ENCODE measurements at regions not wholly inside any gene's neighbourhood (a gene's known extent, or its start where the extent isn't known, plus 50 kb on each side); places are given as distances from the start of the nearest gene placed in this dataset.
"Not testable (repeated sequence)": the region's sequence is repeated elsewhere in the genome, so short reads cannot be mapped to it uniquely, and the experiment has no call there.

DNA sequence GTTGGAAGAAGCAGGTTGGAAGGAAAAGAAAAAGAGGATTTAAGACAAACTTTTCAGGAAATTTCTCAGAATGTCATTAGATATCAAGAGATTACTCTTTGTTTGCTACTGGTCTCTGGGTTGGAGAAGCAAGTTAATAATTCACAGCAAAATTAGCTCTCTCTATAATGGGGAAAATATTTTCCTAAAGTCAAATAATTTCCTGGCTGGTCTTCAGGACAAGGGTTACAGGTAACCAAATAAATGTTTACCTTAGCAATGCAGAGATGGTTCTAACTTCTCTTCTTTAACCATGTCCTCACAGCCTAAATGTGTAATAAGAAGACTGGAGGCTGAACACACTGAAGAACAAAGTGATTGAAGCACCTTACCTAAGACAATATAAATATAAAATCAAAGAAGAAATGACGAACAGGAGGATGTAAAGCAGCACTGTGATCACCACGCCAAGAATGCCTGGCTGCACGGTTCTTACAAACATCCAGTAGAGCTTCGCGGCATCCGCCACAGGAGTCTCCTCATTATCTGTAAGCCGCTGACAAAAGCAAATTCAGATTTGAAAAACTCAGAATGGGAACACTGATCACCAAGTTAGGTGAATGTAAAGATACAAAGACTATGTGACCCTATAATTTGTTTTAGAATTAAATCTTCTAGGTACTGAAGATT, 717.5 kb downstream of the TFAP2A start:
- H3K9me3 Mint-ChIP-seq: peaks cover 3% of the 10 kb centered on the region
- no peaks in the 10 kb centered on the region for H3K4me1 Mint-ChIP-seq (ENCODE audit: low read depth)
- H3K27ac Mint-ChIP-seq: no peak overlapping the region
- no peak overlapping the region for H3K4me3 Mint-ChIP-seq
- no peaks in the 10 kb centered on the region for H3K27me3 Mint-ChIP-seq
- DNase-seq: no peak
- H3K36me3 Mint-ChIP-seq (ENCODE audit: low read depth): no peaks in the 10 kb centered on the region

DNA sequence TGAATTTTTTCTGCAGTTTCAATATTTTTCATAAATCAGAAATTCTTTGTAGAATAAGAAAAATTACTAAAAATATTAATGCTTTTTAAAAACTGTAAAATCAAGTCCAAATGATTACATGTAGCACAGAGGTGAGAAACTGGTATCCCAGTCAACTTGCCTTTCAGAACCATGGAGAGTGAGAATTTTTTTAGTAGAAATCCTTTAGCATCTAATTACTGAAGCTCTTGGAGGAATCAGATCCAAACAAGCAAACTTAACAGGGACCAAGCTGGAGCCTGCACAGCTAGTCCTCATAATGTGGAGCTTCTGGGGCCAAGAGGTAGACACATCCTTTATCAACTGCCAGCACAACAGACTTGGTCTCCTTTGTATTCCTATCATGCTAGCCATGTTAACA, 724.5 kb downstream of the TFAP2A start:
- Mint-ChIP-seq H3K27ac (no peak overlapping the region), H3K4me3 (no peak overlapping the region), H3K27me3 (no peaks in the 10 kb centered on the region), H3K9me3 (peaks cover 3% of the 10 kb centered on the region), H3K4me1 (ENCODE audit: low read depth) (no peaks in the 10 kb centered on the region), H3K36me3 (ENCODE audit: low read depth) (no peaks in the 10 kb centered on the region)
- DNase-seq: no peak

DNA sequence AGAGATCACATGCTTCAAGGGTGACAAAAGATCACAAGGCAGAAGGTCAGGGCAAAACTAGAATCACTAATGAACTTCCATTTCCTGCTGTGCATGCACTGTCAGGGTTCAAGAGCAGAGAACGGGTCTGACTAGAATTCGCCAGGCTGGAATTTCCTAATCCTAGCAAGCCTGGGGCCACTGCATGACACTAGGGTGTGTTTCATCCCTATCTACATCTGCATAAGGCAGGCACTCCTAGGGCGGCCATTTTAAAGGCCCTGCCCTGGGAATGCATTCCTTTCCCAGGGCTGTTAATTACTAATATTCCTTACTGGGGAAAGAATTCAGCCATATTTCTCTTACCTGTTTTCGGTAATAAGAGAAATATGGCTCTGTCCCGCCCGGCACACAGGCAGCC, 734.1 kb downstream of the TFAP2A start:
- H3K27ac Mint-ChIP-seq; H3K9me3 Mint-ChIP-seq; DNase-seq; H3K27me3 Mint-ChIP-seq; H3K36me3 Mint-ChIP-seq (ENCODE audit: low read depth); H3K4me3 Mint-ChIP-seq; H3K4me1 Mint-ChIP-seq (ENCODE audit: low read depth): not testable (repeated sequence)

DNA sequence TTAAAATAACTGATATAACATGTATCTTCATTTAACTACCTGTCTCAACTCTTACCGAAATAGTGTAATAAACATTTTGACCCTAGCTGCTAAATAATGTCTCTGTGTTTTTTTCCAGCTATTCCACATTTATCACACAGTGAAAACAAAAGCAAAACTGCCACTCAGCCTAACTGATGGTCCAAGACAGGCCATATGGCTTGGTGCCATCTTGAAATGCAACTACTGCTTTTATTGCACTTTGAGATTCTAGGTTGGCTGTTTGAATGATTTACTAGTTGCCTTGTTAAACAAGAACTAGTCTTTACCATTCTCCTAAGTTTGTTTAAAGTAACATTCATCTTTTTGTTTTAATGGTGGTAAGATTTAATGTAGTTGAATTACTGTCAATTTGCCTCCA, 739.8 kb downstream of the TFAP2A start:
- Mint-ChIP-seq H3K9me3 (peaks cover 7% of the 10 kb centered on the region), H3K4me3 (no peak overlapping the region), H3K4me1 (ENCODE audit: low read depth) (no peaks in the 10 kb centered on the region), H3K27ac (no peak overlapping the region), H3K27me3 (no peaks in the 10 kb centered on the region), H3K36me3 (ENCODE audit: low read depth) (no peaks in the 10 kb centered on the region)
- DNase-seq: no peak

DNA sequence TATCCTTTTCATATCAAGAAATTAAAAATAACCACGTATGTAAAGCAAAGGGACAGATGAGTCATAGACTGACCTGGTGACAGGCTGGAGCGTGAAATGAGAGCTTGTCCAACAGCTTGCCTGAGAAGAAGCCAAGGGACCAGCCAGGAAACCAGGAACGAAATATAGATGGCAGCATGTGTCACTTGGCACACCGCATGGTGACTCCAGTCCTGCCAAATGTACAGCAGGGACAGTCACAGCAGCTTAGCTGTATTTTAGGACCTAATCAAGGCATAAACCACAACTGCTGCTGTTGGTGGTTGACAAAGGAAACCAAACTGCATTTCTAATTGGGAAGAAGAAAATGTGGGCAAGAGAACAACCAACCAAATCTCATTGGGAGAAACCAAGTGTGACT, 755.0 kb downstream of the TFAP2A start:
- Mint-ChIP-seq H3K4me1 (ENCODE audit: low read depth) (no peaks in the 10 kb centered on the region), H3K9me3 (no peaks in the 10 kb centered on the region), H3K4me3 (no peak overlapping the region), H3K36me3 (ENCODE audit: low read depth) (no peaks in the 10 kb centered on the region), H3K27ac (no peak overlapping the region), H3K27me3 (no peaks in the 10 kb centered on the region)
- no peak for DNase-seq

DNA sequence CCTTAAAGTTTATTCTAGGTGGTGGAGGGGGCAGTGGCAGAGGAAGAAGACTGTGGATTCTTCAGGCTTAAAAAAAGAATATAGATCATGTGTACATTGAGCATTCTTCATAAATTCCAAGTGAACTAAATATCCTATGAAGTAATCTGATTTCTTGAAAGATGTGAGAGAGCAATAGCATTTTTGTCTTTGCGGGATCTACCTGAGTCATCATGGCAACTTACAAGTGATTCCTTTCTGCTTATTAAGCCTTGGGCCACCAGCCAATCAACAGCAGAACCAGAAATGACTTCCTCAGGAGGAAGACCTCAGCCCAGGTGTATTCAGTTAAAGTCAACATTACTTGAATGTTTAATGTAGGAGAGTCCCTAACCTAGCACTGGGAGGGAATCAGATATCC, 756.9 kb downstream of the TFAP2A start:
- no peak overlapping the region for H3K4me3 Mint-ChIP-seq
- H3K27me3 Mint-ChIP-seq: no peaks in the 10 kb centered on the region
- H3K27ac Mint-ChIP-seq: no peak overlapping the region
- no peaks in the 10 kb centered on the region for H3K36me3 Mint-ChIP-seq (ENCODE audit: low read depth)
- no peak for DNase-seq
- H3K4me1 Mint-ChIP-seq (ENCODE audit: low read depth): no peaks in the 10 kb centered on the region
- no peaks in the 10 kb centered on the region for H3K9me3 Mint-ChIP-seq

DNA sequence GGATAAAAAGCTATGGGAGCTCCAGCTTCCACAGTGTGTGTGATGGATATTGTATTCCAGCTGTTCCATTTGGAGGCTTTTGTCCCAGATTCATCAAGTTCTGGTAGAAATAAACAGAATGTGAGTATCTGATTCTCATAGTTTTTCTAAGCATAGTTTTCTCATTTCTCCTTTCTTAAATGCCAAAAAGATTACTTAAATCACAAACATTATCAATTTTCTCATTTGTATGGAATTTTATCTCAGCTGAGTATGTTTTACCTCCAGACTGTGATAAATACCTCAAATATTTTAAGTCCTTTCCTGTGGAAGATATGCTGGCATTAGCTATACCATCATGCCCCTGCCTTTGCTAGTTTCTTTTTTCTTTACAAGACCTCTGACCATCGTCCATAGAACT, 767.3 kb downstream of the TFAP2A start:
- H3K27ac Mint-ChIP-seq: no peak overlapping the region
- peaks cover 2% of the 10 kb centered on the region for H3K9me3 Mint-ChIP-seq
- no peaks in the 10 kb centered on the region for H3K36me3 Mint-ChIP-seq (ENCODE audit: low read depth)
- no peak overlapping the region for H3K4me3 Mint-ChIP-seq
- no peaks in the 10 kb centered on the region for H3K27me3 Mint-ChIP-seq
- no peak for DNase-seq
- H3K4me1 Mint-ChIP-seq (ENCODE audit: low read depth): no peaks in the 10 kb centered on the region

DNA sequence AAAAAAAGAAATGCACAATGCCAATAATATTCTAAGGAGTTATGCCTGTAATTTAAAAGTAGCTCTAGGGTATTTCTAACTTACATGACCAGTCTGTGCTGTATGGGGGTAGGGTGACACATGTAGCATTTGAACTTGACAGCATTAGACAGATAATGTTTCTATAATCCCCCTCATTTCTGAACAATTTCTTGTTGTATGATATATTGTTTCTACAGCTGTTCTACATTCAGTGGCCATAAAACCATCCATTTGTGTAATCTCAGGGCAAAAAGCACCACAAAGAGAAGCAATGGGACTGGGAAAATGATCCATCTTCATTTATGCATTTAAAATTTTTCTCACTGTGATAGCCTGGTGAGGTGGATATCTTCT, 767.8 kb downstream of the TFAP2A start:
- Mint-ChIP-seq H3K4me3 (no peak overlapping the region), H3K4me1 (ENCODE audit: low read depth) (no peaks in the 10 kb centered on the region), H3K27ac (no peak overlapping the region), H3K9me3 (peaks cover 2% of the 10 kb centered on the region), H3K36me3 (ENCODE audit: low read depth) (no peaks in the 10 kb centered on the region), H3K27me3 (no peaks in the 10 kb centered on the region)
- no peak for DNase-seq

DNA sequence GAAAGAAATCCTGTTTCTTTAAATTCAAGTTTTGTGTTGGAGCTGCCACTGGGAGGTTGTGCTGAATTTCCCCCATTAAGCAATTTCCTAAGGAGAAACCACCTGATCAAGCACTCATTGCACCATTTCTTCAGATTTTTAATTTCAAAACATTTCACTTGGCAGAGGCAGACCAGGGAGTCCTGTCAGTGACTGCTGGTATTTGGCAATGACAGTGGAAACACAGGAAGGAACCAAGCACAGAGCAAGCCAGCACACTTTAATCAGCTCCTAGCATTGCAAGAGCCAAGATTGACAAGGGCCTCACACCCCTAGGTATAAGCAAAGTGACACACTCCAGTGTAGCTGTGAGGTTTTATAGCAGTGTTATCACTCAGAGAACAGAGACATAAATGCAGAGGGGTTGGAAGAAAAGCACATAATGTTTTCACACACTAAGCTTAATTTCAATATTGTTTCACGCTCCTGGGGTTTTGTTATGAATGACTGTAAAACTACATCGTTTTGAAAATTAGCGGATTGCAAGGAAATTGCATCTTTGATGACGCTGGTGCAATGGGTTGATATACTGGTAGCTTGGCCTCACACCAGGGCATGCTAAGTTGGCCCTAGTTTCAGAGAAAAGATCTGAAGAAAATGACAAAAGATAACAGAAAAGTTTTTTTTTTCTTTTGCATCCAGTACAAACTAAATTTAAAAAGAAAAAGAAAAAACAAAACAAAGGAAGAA, 768.4 kb downstream of the TFAP2A start:
- no peaks in the 10 kb centered on the region for H3K36me3 Mint-ChIP-seq (ENCODE audit: low read depth)
- no peaks in the 10 kb centered on the region for H3K27me3 Mint-ChIP-seq
- no peak for DNase-seq
- H3K4me3 Mint-ChIP-seq: no peak overlapping the region
- H3K4me1 Mint-ChIP-seq (ENCODE audit: low read depth): no peaks in the 10 kb centered on the region
- peaks cover 2% of the 10 kb centered on the region for H3K9me3 Mint-ChIP-seq
- H3K27ac Mint-ChIP-seq: no peak overlapping the region

DNA sequence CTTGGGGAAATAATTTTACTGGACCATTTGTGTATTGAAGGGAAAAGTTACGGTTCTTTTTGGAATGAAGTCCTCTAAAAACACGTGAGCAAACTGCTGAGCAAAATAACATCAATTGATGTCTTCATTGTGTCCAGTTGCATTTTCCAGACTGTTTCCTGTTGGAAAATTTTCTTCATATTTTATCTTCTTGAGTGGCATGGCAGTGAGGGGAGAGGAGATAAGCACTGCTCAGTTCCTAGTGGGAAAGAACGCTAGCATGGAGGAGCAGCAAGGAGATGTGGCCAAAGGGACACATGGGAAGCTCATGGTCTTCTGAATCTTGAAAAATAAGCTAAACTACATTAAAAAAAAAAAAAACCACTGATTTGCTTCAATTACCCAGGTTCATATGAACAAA, 776.0 kb downstream of the TFAP2A start:
- no peaks in the 10 kb centered on the region for H3K4me1 Mint-ChIP-seq (ENCODE audit: low read depth)

DNA sequence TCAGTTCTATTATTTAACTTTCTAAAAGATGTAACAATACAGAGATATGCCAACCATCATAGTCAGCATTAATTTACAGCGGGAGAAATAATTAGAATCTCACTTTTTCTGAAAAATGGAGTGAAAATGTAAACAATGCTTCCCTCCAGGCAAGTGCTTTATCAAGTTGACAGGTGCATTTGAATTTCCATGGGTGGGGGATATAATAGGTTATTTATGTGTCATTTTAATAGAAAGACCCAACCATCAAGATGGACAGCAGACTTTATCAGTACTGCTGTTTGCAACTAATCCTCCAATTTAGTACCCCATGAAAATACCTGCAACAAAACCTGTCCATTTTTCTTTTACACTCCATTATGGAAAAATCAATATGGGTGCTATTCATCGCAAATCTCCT, 780.1 kb downstream of the TFAP2A start:
- Mint-ChIP-seq H3K4me1 (ENCODE audit: low read depth) (no peaks in the 10 kb centered on the region), H3K4me3 (no peak overlapping the region), H3K36me3 (ENCODE audit: low read depth) (no peaks in the 10 kb centered on the region), H3K9me3 (peaks cover 10% of the 10 kb centered on the region), H3K27ac (no peak overlapping the region), H3K27me3 (no peaks in the 10 kb centered on the region)
- DNase-seq: no peak

More for the DNA sequence above, 776.0 kb downstream of the TFAP2A start:
- Mint-ChIP-seq H3K27me3 (no peaks in the 10 kb centered on the region), H3K27ac (no peak overlapping the region), H3K9me3 (no peaks in the 10 kb centered on the region), H3K4me3 (no peak overlapping the region), H3K36me3 (ENCODE audit: low read depth) (no peaks in the 10 kb centered on the region)
- no peak for DNase-seq

DNA sequence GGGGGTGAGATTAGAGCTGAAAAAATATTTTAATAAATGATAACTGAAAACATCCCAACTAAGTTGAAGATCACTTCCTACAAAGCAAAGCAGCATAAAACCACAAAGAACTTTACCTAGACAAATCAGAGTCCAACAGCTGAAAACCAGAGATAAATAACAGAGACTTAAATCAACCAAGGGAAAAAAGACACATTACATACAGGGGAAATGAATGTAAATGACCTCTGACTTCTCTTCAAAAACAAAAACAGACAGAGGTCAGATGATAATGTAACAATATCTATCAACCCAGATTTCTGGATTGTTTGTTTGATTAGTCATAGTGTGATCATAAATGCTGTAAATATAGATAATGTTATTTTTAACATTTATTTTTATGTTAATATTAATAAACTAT, 782.8 kb downstream of the TFAP2A start:
- H3K36me3 Mint-ChIP-seq (ENCODE audit: low read depth): no peaks in the 10 kb centered on the region
- DNase-seq: no peak
- no peak overlapping the region for H3K27ac Mint-ChIP-seq
- no peak overlapping the region for H3K4me3 Mint-ChIP-seq
- H3K4me1 Mint-ChIP-seq (ENCODE audit: low read depth): no peaks in the 10 kb centered on the region
- no peaks in the 10 kb centered on the region for H3K27me3 Mint-ChIP-seq
- peaks cover 14% of the 10 kb centered on the region for H3K9me3 Mint-ChIP-seq

DNA sequence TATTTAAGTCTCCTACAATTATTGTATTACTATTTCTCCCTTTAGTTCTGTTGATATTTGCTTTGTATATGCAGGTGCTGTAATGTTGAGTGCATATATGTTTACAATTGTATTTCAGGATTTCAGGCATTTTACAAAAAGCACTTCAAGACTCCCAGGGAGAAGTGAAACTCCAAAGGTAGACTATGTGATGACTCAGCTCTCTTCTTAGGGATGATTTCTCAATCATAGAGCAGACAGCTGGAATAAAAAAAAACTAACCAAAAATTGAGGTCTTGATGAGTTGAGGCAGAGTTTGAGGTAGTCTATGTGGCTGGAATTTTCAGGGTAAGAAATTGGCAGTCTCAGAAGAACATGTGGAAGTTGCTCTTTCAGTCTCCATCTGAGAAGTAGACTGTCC, 786.1 kb downstream of the TFAP2A start:
- no peak for DNase-seq
- no peak overlapping the region for H3K4me3 Mint-ChIP-seq
- no peak overlapping the region for H3K27ac Mint-ChIP-seq
- peaks cover 23% of the 10 kb centered on the region for H3K9me3 Mint-ChIP-seq
- no peaks in the 10 kb centered on the region for H3K36me3 Mint-ChIP-seq (ENCODE audit: low read depth)
- no peaks in the 10 kb centered on the region for H3K27me3 Mint-ChIP-seq
- H3K4me1 Mint-ChIP-seq (ENCODE audit: low read depth): no peaks in the 10 kb centered on the region

DNA sequence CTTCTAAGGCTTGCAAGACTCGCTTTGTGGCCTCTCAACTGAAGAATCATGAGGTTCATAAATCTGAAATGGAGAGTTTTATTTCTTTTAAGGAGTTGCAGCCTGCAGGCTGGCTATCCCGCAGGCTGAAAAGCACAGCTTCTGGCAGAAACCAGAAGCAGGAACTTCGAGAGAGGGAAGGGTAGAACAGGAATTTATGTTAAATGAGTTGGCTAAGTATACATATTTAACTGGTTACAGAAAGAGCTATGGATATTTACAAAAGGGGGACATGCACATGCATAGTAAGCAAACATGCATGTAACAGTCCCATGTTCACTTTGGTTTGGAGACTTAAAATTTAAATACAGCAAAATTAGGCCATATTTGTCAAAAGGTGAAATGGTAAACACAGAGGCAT, 787.0 kb downstream of the TFAP2A start:
- no peak overlapping the region for H3K27ac Mint-ChIP-seq
- H3K36me3 Mint-ChIP-seq (ENCODE audit: low read depth): no peaks in the 10 kb centered on the region
- no peaks in the 10 kb centered on the region for H3K4me1 Mint-ChIP-seq (ENCODE audit: low read depth)
- peaks cover 23% of the 10 kb centered on the region for H3K9me3 Mint-ChIP-seq
- DNase-seq: no peak
- H3K27me3 Mint-ChIP-seq: no peaks in the 10 kb centered on the region
- H3K4me3 Mint-ChIP-seq: no peak overlapping the region

DNA sequence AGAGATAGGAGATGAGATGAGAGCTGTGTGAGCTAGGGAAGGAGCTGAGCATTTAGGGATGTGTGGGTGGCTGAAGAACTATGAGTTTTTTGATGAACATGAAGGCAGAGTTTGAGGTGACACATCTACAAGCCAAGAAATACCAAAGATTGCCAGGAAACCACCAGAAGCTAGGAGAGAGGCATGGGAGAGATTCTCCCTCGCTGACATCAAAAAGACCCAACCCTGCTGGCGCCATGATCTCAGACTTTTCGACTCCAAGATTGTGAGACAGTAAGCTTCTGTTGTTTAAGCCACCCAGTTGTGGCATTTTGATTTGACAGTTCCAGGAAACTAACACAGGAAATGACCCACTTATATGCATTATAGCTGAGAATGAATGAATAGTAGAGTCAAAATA, 790.9 kb downstream of the TFAP2A start:
- H3K27me3 Mint-ChIP-seq: no peaks in the 10 kb centered on the region
- peaks cover 15% of the 10 kb centered on the region for H3K9me3 Mint-ChIP-seq
- no peak overlapping the region for H3K4me3 Mint-ChIP-seq
- no peak overlapping the region for H3K27ac Mint-ChIP-seq
- DNase-seq: no peak
- no peaks in the 10 kb centered on the region for H3K36me3 Mint-ChIP-seq (ENCODE audit: low read depth)
- H3K4me1 Mint-ChIP-seq (ENCODE audit: low read depth): no peaks in the 10 kb centered on the region

Measured in activated T-cell treated with anti-CD3 and anti-CD28 coated beads, Interleukin-2, amount 50 U/mL, for 24 hours (primary cell).